MCF 10A (cell line): ENCODE measurements at regions not wholly inside any gene's neighbourhood (a gene's known extent, or its start where the extent isn't known, plus 50 kb on each side); places are given as distances from the start of the nearest gene placed in this dataset.
A peak's percentile ranks its signal among the peaks of the same experiment; 100 is the strongest.

Experiments
- BruUV-seq: library from RNA; stranded (reverse); fragments of 400-500 nt; replicated peaks from 2 replicates; lab custom pipeline; 2021; lab: Mats Ljungman, UMichigan
- CTCF ChIA-PET: fragments of 300-600 bp; sonication (Branson Sonifier 250); formaldehyde crosslinking; extraction: SDS; loops from one replicate; lab custom pipeline; 2021; ENCODE audit warnings: antibody characterized with exemption, inconsistent platforms; lab: Yijun Ruan, JAX
- POLR2A ChIA-PET: fragments of 300-600, 350-650 bp; sonication (Branson Sonifier 250); formaldehyde crosslinking; extraction: SDS; loops from one replicate; lab custom pipeline; 2020; ENCODE audit warnings: antibody characterized with exemption, inconsistent platforms; lab: Yijun Ruan, JAX
- DNase-seq: peaks from one replicate; pipeline ENCODE4 v3.0.0-alpha.2; 2018; ENCODE audit not compliant: unreplicated experiment
- H3K27ac Mint-ChIP-seq: one replicate; pipeline ENCODE4 v1.8.0; 2022; ENCODE audit warnings: mild to moderate bottlenecking, low read depth, mixed read lengths; ENCODE audit not compliant: unreplicated experiment
- H3K27me3 Mint-ChIP-seq: one replicate; pipeline ENCODE4 v1.8.0; 2022; ENCODE audit warnings: mixed read lengths; ENCODE audit not compliant: insufficient read depth, unreplicated experiment
- H3K36me3 Mint-ChIP-seq: one replicate; pipeline ENCODE4 v1.8.0; 2022; ENCODE audit warnings: mild to moderate bottlenecking, moderate library complexity, mixed read lengths; ENCODE audit not compliant: insufficient read depth, unreplicated experiment
- H3K4me1 Mint-ChIP-seq: one replicate; pipeline ENCODE4 v1.8.0; 2022; ENCODE audit warnings: mixed read lengths; ENCODE audit not compliant: insufficient read depth, unreplicated experiment
- H3K4me3 Mint-ChIP-seq: one replicate; pipeline ENCODE4 v1.8.0; 2022; ENCODE audit warnings: mild to moderate bottlenecking, moderate library complexity, mixed read lengths; ENCODE audit not compliant: unreplicated experiment
- H3K9me3 Mint-ChIP-seq: one replicate; pipeline ENCODE4 v1.8.0; 2022; ENCODE audit warnings: mixed read lengths; ENCODE audit not compliant: unreplicated experiment
- intact Hi-C: fragments of 100-400 bp; cut with micrococcal nuclease; formaldehyde crosslinking; loops from 2 replicates; pipeline ENCODE4 v1.14.1; 2022
- TF ChIP-seq, protein P1 (sequence below): fragments of 200-600 bp; IDR thresholded peaks from one replicate; pipeline ENCODE4 v1.8.0; 2022; ENCODE audit warnings: antibody characterized with exemption, mild to moderate bottlenecking; ENCODE audit not compliant: unreplicated experiment

DNA sequence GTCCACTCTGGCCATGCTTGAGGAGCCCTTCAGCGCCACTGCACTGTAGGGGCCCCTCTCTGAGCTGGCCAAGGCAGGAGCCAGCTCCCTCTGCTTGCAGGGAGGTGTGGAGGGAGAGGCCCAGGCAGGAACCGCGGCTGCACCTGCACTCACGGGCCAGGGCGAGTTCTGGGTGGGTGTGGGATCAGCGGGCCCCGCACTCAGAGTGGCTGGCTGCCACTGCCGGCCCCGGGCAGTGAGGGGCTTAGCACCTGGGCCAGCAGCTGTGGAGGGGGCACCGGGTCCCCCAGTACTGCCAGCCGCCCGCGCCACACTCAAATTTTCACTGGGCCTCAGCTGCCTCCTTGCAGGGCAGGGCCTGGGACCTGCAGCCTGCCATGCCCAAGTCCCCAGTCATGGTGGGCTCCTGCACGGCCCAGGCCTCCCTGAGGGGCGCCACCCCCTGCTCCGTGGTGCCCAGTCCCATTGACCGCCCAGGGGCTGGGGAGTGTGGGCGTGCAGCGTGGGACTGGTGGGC, 347.2 kb upstream of the SPOCK3 start:
- H3K4me1 Mint-ChIP-seq, result no peaks in the 10 kb centered on the region
- peaks cover 25% of the 10 kb centered on the region for H3K9me3 Mint-ChIP-seq
- intact Hi-C loops, result no loop called here
- TF ChIP-seq, protein P1, sequence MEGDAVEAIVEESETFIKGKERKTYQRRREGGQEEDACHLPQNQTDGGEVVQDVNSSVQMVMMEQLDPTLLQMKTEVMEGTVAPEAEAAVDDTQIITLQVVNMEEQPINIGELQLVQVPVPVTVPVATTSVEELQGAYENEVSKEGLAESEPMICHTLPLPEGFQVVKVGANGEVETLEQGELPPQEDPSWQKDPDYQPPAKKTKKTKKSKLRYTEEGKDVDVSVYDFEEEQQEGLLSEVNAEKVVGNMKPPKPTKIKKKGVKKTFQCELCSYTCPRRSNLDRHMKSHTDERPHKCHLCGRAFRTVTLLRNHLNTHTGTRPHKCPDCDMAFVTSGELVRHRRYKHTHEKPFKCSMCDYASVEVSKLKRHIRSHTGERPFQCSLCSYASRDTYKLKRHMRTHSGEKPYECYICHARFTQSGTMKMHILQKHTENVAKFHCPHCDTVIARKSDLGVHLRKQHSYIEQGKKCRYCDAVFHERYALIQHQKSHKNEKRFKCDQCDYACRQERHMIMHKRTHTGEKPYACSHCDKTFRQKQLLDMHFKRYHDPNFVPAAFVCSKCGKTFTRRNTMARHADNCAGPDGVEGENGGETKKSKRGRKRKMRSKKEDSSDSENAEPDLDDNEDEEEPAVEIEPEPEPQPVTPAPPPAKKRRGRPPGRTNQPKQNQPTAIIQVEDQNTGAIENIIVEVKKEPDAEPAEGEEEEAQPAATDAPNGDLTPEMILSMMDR, result no peak
- H3K4me3 Mint-ChIP-seq, result no peak overlapping the region
- ChIA-PET POLR2A (no interaction called here), CTCF (interaction anchor here (0.8 to 0.9 kb wide), 2 partner anchors 9 to 572 kb away, joined by 3 to 5 read pairs; no protein-coding TSS in a partner anchor)
- H3K27me3 Mint-ChIP-seq, result no peaks in the 10 kb centered on the region
- BruUV-seq, result no TSS peak
- H3K36me3 Mint-ChIP-seq, result no peaks in the 10 kb centered on the region
- no peak for DNase-seq
- H3K27ac Mint-ChIP-seq, result no peak overlapping the region

DNA sequence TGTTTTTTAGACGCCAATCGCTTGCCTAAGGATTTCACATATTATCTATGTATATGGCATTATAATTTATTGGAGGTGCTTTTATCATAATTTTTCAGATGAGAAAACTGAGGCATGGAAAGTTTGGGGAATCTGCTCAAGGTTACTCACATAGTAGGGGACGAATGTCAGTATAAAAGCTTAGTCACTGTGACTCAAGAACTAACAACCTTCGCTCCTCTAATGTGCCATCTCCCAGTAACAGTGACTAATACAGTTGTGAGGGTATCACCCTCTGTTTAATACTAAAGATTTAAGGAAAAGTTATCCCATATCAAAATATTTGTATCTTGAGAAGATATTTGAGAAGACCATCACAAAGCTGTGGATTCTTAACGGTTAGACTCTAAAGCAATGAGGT, 353.1 kb upstream of the SPOCK3 start:
- TF ChIP-seq, protein P1, result no peak
- peaks cover 17% of the 10 kb centered on the region for H3K9me3 Mint-ChIP-seq
- no peak overlapping the region for H3K4me3 Mint-ChIP-seq
- no peaks in the 10 kb centered on the region for H3K36me3 Mint-ChIP-seq
- ChIA-PET POLR2A (interaction anchor here (1.1 kb wide), 1 partner anchor 11 kb away, joined by 3 read pairs; no protein-coding TSS in a partner anchor), CTCF (interaction anchor here (0.6 kb wide), 1 partner anchor 942 kb away, joined by 3 read pairs; no protein-coding TSS in a partner anchor)
- H3K4me1 Mint-ChIP-seq, result no peaks in the 10 kb centered on the region
- no peak overlapping the region for H3K27ac Mint-ChIP-seq
- H3K27me3 Mint-ChIP-seq, result no peaks in the 10 kb centered on the region
- no peak for DNase-seq
- intact Hi-C loops, result no loop called here
- BruUV-seq, result no TSS peak

DNA sequence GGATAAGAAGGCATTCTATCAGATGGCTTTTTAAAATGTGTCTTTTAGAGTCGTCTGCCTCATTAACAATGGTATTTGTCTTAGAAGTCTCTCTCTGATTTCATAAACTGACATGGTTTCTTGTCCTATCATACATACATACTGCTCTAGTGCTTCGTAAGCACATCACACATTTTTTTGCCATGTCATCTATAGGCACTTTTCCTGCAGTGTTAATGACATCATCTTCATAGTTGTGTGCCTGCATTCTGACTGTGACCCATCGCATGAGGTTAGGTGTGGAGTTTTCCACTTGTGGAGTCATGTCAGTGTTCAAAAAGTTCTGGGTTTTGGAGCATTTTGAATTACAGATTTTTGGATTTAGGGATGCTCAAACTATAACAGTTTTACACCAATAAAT, 361.6 kb upstream of the SPOCK3 start:
- H3K36me3 Mint-ChIP-seq, result no peaks in the 10 kb centered on the region
- DNase-seq, result no peak

DNA sequence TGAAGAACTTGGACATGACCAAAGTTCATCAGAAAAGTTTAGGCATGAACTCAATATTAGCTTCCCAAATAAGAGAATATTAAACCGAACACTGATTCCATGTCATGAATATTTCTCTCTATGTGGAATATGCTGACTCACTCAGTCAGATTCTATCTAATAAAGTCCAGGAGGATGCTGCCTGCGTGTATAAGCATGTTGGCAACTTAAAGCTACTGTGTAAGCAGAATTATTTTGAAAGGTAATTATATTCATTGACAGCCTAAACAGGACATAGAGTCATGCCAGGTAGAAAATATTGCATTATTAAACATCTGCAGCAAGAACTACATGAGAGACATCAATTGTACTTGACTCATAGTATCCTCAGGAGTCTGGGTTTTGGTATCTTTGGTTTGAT, 367.9 kb upstream of the SPOCK3 start:
- Mint-ChIP-seq H3K27ac (peak overlapping the region; percentile 15), H3K36me3 (no peaks in the 10 kb centered on the region), H3K9me3 (no peaks in the 10 kb centered on the region), H3K4me3 (no peak overlapping the region), H3K4me1 (peaks cover 8% of the 10 kb centered on the region), H3K27me3 (no peaks in the 10 kb centered on the region)
- intact Hi-C loops, result no loop called here
- POLR2A ChIA-PET, result interaction anchor here (1.2 kb wide), 1 partner anchor 133 kb away, joined by 3 read pairs; no protein-coding TSS in a partner anchor
- DNase-seq, result no peak
- BruUV-seq, result no TSS peak
- TF ChIP-seq, protein P1, result no peak
- CTCF ChIA-PET, result interaction anchor here (0.5 to 3.7 kb wide), 4 partner anchors 11 to 663 kb away, joined by 3 to 22 read pairs (median 4); no protein-coding TSS in a partner anchor

More for the DNA sequence above, 361.6 kb upstream of the SPOCK3 start:
- intact Hi-C loops, result no loop called here
- TF ChIP-seq, protein P1, result no peak
- ChIA-PET CTCF (no interaction called here), POLR2A (no interaction called here)
- BruUV-seq, result no TSS peak
- Mint-ChIP-seq H3K9me3 (no peaks in the 10 kb centered on the region), H3K27me3 (no peaks in the 10 kb centered on the region), H3K4me3 (no peak overlapping the region), H3K4me1 (no peaks in the 10 kb centered on the region), H3K27ac (no peak overlapping the region)
